HepG2 (cell line): ENCODE measurements at regions not wholly inside any gene's neighbourhood (a gene's known extent, or its start where the extent isn't known, plus 50 kb on each side); places are given as distances from the start of the nearest gene placed in this dataset.

Experiments
- ATAC-seq: fragments of 200-7000 bp; cut with Tn5 transposase; 3 replicates; pipeline ENCODE4 v1.9.1; 2020; ENCODE audit warnings: mild to moderate bottlenecking, moderate library complexity
- BruUV-seq: library from RNA; stranded (reverse); fragments of 400-500 nt; replicated peaks from 2 replicates; lab custom pipeline; 2021; lab: Mats Ljungman, UMichigan
- CTCF ChIA-PET: fragments of 300-600 bp; formaldehyde crosslinking; extraction: SDS; loops from one replicate; lab custom pipeline; 2021; ENCODE audit warnings: low total read pairs, inconsistent platforms, low intra/inter-chr PET ratio; lab: Yijun Ruan, JAX
- POLR2A ChIA-PET: fragments of 350-600 bp; sonication (Branson Sonifier 250); formaldehyde crosslinking; loops from one replicate; lab custom pipeline; 2020; ENCODE audit warnings: antibody characterized with exemption, inconsistent platforms; lab: Yijun Ruan, JAX
- DNase-seq: peaks from one replicate; pipeline ENCODE4 v3.0.0-alpha.2; 2015; ENCODE audit warnings: low spot score
- FAIRE-seq: peaks from 3 replicates; lab custom pipeline; 2011; peaks lifted over from hg19 to GRCh38; lab: Jason Lieb, UNC
- H2AFZ ChIP-seq: one replicate; pipeline ENCODE4 v1.6.1; 2011; ENCODE audit warnings: low read length, inconsistent platforms
- H3K27ac ChIP-seq: fragments of 300-600 bp; 3 replicates; pipeline ENCODE4 v1.8.0; 2011; ENCODE audit warnings: mixed run types, mild to moderate bottlenecking, mixed read lengths, low read length, inconsistent platforms; ENCODE audit not compliant: insufficient read depth; ENCODE audit errors: extremely low read length
- H3K27me3 ChIP-seq, 2 experiments: fragments of 200-600 bp in 1 of 2; 2 replicates in 1 of 2; 3 replicates in 1 of 2; pipeline versions ENCODE4 v1.6.0 to v1.8.0; 2011; ENCODE audit warnings: low read length in 2 of 2, mild to moderate bottlenecking in 2 of 2, moderate library complexity in 2 of 2, inconsistent platforms in 1 of 2; ENCODE audit not compliant: insufficient read depth in 2 of 2, control insufficient read depth in 1 of 2
- H3K36me3 ChIP-seq, 2 experiments: fragments of 200-600 bp in 1 of 2; replicated peaks in 1 of 2; 2 replicates in 1 of 2; 3 replicates in 1 of 2; pipeline versions ENCODE4 v1.5.1 to v1.8.0; 2011; ENCODE audit warnings: low read length in 2 of 2, inconsistent platforms in 1 of 2; ENCODE audit not compliant: insufficient read depth in 2 of 2, control insufficient read depth in 1 of 2
- H3K4me1 ChIP-seq: 2 replicates; pipeline ENCODE4 v1.5.1; 2012; ENCODE audit warnings: low read length, inconsistent platforms; ENCODE audit not compliant: insufficient read depth
- H3K4me2 ChIP-seq: 2 replicates; pipeline ENCODE4 v1.6.0; 2011; ENCODE audit warnings: low read depth, low read length, inconsistent platforms
- H3K4me3 ChIP-seq, 3 experiments: fragments of 200-600 bp in 1 of 3; sonication (generic), shearing (Covaris generic) in 1 of 3; replicated peaks in 1 of 3; 2 replicates each; pipeline ENCODE4 v1.5.1; 2011 to 2016; ENCODE audit warnings: low read length in 3 of 3, inconsistent platforms in 2 of 3, low read depth in 2 of 3, mild to moderate bottlenecking in 2 of 3, control low read depth in 1 of 3, mixed read lengths in 1 of 3; ENCODE audit not compliant: insufficient read depth in 1 of 3
- H3K79me2 ChIP-seq: one replicate; pipeline ENCODE4 v1.6.1; 2011; ENCODE audit warnings: low read length, inconsistent platforms; ENCODE audit not compliant: insufficient read depth
- H3K9ac ChIP-seq: 2 replicates; pipeline ENCODE4 v1.6.0; 2011; ENCODE audit warnings: mild to moderate bottlenecking, low read depth, low read length, inconsistent platforms; ENCODE audit not compliant: insufficient read depth
- H3K9me3 ChIP-seq: 2 replicates; pipeline ENCODE4 v1.5.1; 2012; ENCODE audit warnings: mild to moderate bottlenecking, low read length
- H4K20me1 ChIP-seq: 2 replicates; pipeline ENCODE4 v1.6.0; 2011; ENCODE audit warnings: inconsistent platforms, mild to moderate bottlenecking, low read length, moderate library complexity; ENCODE audit not compliant: insufficient read depth
- DR1 ChIP-seq: sonication (generic); formaldehyde crosslinking; IDR thresholded peaks from 2 replicates; pipeline ENCODE4 v1.8.0; 2021; ENCODE audit warnings: mild to moderate bottlenecking, missing genetic modification reagents, inconsistent platforms
- ELF3 ChIP-seq: IDR thresholded peaks from 2 replicates; pipeline ENCODE4 v1.6.1; 2016; ENCODE audit warnings: missing genetic modification reagents, missing compliant biosample characterization
- ETV5 ChIP-seq: IDR thresholded peaks from 2 replicates; pipeline ENCODE4 v1.6.1; 2018; ENCODE audit warnings: missing biosample characterization, missing genetic modification reagents, inconsistent platforms, borderline replicate concordance
- POLR2G ChIP-seq: fragments of 200-400 bp; formaldehyde crosslinking; IDR thresholded peaks from 2 replicates; pipeline ENCODE4 v1.6.1; 2018; ENCODE audit warnings: mild to moderate bottlenecking, low read depth, low read length, moderate library complexity
- REL ChIP-seq: sonication (generic); formaldehyde crosslinking; conservative IDR thresholded peaks from 2 replicates; pipeline ENCODE4 v1.8.0; 2022; ENCODE audit warnings: mild to moderate bottlenecking, missing genetic modification reagents, moderate library complexity
- SKI ChIP-seq: fragments of 450-650 bp; IDR thresholded peaks from one replicate; pipeline ENCODE4 v1.6.1; 2018; ENCODE audit warnings: mild to moderate bottlenecking; ENCODE audit not compliant: partially characterized antibody
- SNAI1 ChIP-seq: sonication (generic); formaldehyde crosslinking; IDR thresholded peaks from 2 replicates; pipeline ENCODE4 v1.5.0; 2020; ENCODE audit warnings: mild to moderate bottlenecking, missing genetic modification reagents, borderline replicate concordance
- TGIF2 ChIP-seq: IDR thresholded peaks from 2 replicates; pipeline ENCODE4 v1.6.1; 2016; ENCODE audit warnings: control low read depth, missing compliant biosample characterization
- ZNF224 ChIP-seq: sonication (generic); formaldehyde crosslinking; IDR thresholded peaks from 2 replicates; pipeline ENCODE4 v1.5.0; 2020; ENCODE audit warnings: mild to moderate bottlenecking, missing genetic modification reagents
- ZNF33A ChIP-seq: sonication (generic); formaldehyde crosslinking; IDR thresholded peaks from 2 replicates; pipeline ENCODE4 v1.5.1; 2020; ENCODE audit warnings: missing genetic modification reagents, mild to moderate bottlenecking, moderate library complexity, borderline replicate concordance
- ZNF569 ChIP-seq: sonication (generic); formaldehyde crosslinking; IDR thresholded peaks from 2 replicates; pipeline ENCODE4 v1.5.0; 2020; ENCODE audit warnings: mild to moderate bottlenecking, missing genetic modification reagents, moderate library complexity, borderline replicate concordance
- ZNF720 ChIP-seq: sonication (generic); formaldehyde crosslinking; IDR thresholded peaks from 2 replicates; pipeline ENCODE4 v1.4.0; 2020; ENCODE audit warnings: missing genetic modification reagents
- ZNF766 ChIP-seq: sonication (generic); formaldehyde crosslinking; IDR thresholded peaks from 2 replicates; pipeline ENCODE4 v1.5.0; 2020; ENCODE audit warnings: missing genetic modification reagents, borderline replicate concordance
- ZNF782 ChIP-seq: sonication (generic); formaldehyde crosslinking; IDR thresholded peaks from 2 replicates; pipeline ENCODE4 v1.4.0; 2020; ENCODE audit warnings: missing genetic modification reagents, mild to moderate bottlenecking, borderline replicate concordance
- WGBS: methylation state at CpG from one replicate; pipeline ENCODE4 v1.1.6; 2017; ENCODE audit warnings: low lambda C conversion rate; 5-methylcytosine and 5-hydroxymethylcytosine counted together
- in situ Hi-C: cut with HindIII; loops from 2 replicates; pipeline ENCODE4 v1.10.0; 2017; ENCODE audit warnings: low pct_unique_long_range_greater_than_20kb; ENCODE audit not compliant: extremely low pct_ligation_motif_present
- intact Hi-C: fragments of 100-400 bp; cut with micrococcal nuclease; formaldehyde crosslinking; loops from one replicate; pipeline ENCODE4 v1.10.0; 2022; ENCODE audit not compliant: unreplicated experiment

- Histone ChIP-seq H3K9me3 (peaks cover 80% of the 10 kb centered on the region), H3K9ac (no peak overlapping the region), H2AFZ (no peak overlapping the region), H3K27ac (no peak overlapping the region), H3K36me3 (no peaks in the 10 kb centered on the region), H3K4me3 (no peak overlapping the region), H3K4me1 (no peaks in the 10 kb centered on the region), H3K79me2 (no peaks in the 10 kb centered on the region), H3K4me2 (no peak overlapping the region), H4K20me1 (no peaks in the 10 kb centered on the region), H3K27me3 (no peaks in the 10 kb centered on the region)
- CTCF ChIA-PET = no interaction called here
- no peak for FAIRE-seq
- in situ Hi-C loops = no loop called here
- POLR2A ChIA-PET = no interaction called here
- DNase-seq = no peak
- TF ChIP-seq POLR2G (no peak), REL (CRISPR knock-in tag) (no peak), SNAI1 (CRISPR knock-in tag) (no peak), ETV5 (no peak), ZNF766 (CRISPR knock-in tag) (no peak), SKI (no peak), ZNF33A (CRISPR knock-in tag) (no peak), ELF3 (CRISPR knock-in tag) (no peak), DR1 (no peak), ZNF782 (CRISPR knock-in tag) (no peak), ZNF224 (CRISPR knock-in tag) (no peak), ZNF569 (CRISPR knock-in tag) (no peak), ZNF720 (CRISPR knock-in tag) (no peak), TGIF2 (CRISPR knock-in tag) (no peak)
- WGBS = 0% methylated on average over 2 of the region's 2 CpGs
- no peak for ATAC-seq
- intact Hi-C loops = no loop called here
- no TSS peak for BruUV-seq
These were observed 625.6 kb upstream of the SGO1 start for GRCh38 chr3:20811631-20812030.
